CD4-positive, alpha-beta T cell treated with Interleukin-4 for 4 hours (primary cell): ENCODE measurements at regions not wholly inside any gene's neighbourhood (a gene's known extent, or its start where the extent isn't known, plus 50 kb on each side); places are given as distances from the start of the nearest gene placed in this dataset.
"Not testable (repeated sequence)": the region's sequence is repeated elsewhere in the genome, so short reads cannot be mapped to it uniquely, and the experiment has no call there.

Experiments used
- DNase-seq: peaks from one replicate; pipeline ENCODE4 v3.0.0-alpha.2; 2020

DNA sequence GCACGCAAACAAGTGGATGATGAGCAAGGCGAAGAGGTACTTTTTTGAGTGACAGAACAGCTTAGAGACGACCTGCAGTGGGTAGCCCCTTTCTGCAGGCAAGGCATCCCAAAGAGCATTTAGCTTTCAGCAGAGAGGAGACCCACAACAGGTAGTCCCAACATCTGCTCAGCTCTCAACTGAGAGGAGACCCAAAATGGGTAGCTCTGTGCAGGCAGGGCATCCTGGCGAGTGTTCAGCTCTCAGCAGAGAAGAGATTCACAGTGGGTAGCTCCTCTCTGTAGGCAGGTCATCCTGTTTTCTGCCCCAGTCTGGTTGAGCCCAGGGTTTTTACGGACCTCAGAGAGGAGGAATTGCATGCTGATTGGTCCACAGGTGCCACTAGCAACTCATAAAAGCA, 2396.1 kb upstream of the C9orf72 start:
- DNase-seq: no peak

DNA sequence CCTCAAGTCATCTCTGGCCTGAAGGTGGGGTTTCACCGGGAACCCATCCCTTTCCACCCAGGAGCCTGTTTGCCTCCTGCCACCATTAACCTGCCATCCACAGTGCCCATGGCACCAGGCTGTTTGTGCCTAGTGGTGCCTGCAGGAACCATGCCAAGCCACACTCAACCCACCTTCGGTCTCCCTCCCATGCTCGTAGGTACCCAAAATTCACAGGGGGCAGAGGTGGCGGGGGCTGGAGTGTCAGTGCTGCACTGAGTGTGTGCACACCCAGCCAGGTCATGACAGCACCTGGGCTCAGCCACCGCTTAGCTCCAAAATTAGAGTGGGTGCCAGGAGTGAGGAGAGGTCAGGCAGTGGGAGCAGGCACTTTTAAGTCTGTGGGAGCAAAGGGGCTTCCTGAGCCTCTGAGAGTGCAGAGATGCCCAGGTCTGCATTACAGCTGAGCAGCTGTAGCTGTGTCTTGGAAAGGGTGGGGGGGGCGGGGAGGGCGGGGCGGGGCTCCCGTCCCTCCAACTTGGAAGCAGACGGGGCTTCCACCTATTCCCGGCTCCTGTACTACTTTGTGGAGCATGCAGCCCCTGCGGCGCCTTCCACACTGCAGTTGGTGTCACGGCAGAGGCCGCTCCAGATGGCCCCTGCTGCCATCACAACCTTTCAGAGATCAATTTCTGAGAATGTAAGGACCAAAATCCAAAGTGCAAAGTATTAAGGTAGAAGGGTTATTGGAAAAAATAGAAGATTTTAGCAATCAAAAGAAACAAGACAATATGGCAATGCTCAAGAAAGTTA, 2396.8 kb upstream of the C9orf72 start:
- DNase-seq: no peak

GRCh38 chr9:29974197-29974596, 2400.9 kb upstream of the C9orf72 start:
- DNase-seq: no peak

GRCh38 chr9:29976981-29977380, 2403.7 kb upstream of the C9orf72 start:
- DNase-seq: no peak

DNA sequence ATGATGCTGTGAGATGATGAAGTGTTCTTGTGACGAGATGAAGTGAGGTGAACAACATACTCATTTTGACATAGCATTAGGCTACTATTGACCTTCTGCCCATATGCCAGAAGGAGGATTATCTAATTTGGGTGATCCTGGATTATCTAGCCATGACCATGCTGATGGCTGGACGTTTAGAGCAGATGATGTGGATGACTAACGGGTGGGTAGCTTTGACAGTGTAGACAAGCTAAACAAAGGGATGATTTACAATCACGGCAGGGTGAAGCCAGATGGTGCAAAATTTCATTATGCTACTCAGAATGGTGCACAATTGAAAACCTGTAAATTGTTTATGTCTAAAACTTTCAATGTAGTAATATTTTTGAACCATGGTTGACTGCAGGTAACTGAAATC, 2403.4 kb upstream of the ACO1 start:
- no peak for DNase-seq

DNA sequence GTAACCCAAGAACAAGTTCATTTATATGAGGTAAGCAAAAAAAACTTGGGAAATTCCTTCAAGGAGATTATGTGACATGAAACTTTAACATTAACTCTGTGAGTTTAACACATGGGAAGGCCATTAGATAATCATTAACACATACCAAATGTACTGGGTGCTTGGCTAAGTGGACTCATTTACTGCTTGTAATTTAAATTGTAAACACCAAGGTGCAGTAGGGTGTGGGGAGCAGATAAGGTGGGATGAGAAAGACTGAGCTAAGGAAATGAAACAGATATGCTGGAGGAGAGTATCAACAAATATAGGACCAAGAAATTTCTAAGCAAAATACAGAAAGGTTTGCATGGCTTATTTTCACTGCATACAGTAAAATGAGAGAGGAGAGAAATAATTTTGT, 2384.8 kb upstream of the ACO1 start:
- DNase-seq: no peak

GRCh38 chr9:30010691-30011090, 2373.8 kb upstream of the ACO1 start:
- DNase-seq: no peak

- DNase-seq: no peak
These were observed 2371.8 kb upstream of the ACO1 start for GRCh38 chr9:30012622-30013021.

DNA sequence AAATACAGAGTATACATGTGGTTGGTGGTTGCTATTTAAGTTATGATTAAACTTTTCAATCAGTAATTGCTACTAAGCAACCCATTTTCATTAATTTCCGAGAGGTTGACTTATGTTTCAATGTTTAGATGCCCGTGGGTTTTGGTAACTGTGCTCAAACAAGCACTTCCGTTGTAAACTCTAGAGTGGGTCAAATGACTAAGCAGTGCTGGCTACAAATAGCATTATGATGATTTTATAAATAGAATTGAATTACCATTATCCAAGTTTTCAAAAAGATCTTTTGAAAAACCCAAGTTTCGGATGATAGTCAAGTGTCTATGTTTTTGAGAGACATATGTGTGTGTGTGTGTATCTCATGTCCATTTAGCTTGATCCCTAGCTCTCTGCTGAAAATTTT, 2369.4 kb upstream of the ACO1 start:
- DNase-seq: no peak

DNA sequence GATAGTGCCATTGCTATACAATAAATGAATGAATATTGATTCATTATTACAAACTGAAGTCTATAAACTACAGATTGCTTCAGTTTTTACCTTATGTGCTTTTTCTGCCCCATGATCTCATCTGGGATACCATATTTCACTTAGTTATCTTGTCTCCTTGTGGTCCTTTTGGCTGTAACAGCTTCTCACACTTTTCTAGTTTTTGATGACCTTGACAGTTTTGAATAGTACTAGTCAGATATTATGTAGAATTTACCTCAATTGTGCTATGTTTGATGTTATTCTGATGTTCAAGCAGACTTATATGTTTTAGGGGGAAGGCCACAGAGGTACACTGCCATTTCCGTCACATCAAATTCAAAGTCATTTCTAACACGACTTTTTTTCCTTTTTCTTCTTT, 2364.3 kb upstream of the ACO1 start:
- DNase-seq: no peak

DNA sequence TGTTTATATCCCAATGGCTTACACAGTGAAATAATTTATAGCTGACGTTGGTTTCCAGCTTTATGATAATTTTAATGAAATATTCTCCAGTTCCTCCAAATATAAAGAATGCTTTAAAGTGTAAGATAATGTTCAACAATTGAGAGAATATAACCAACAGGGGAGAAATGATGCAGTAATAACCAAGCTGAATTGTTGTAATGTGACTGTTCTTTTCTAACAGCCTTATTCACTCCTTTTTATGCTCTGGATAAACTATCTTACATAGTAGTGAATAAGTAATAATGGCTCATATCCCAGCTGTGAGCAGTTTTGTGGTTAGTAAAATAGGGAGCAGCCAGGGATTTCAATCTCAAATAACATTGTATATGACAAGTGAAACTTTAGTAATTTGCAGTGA, 2348.7 kb upstream of the ACO1 start:
- no peak for DNase-seq

DNA sequence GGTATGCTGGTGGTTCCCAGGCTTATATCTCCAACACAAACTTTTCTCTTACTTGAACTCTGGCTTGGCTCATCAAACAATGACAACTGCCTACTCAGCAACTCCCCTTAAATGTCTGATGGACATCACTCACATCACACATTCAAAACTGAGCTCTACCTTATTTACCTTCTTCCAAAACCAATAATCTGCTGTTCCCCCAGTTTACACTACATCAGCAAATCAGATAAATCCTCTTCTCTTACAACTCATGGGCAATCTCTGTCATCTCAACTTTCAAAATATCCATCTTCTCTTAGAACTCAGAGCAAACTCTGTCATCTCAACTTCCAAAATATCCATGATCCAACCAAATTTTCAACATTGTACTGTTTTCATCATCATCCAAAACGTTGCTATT, 2347.9 kb upstream of the ACO1 start:
- no peak for DNase-seq

DNA sequence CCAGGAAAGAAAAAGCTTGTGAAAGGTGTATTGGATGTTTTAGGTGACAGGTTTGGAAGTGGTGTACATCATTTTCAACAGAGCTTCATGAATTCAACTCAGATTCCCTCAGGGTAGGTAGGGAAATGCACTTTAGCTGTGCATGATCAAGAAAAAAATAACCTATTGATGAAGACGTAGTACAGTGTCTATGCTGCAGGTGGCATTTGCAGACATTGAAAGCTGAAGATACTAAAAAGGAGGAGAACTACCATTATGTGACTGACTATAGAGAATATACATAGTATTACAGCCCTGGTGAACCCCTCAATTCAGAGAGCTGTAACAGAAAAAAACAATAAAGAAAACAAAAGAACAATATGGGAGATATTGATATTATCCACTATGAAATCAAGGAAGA, 2344.7 kb upstream of the ACO1 start:
- no peak for DNase-seq

GRCh38 chr9:30048396-30048795, 2336.0 kb upstream of the ACO1 start:
- DNase-seq: no peak

- no peak for DNase-seq
These were observed 2326.0 kb upstream of the ACO1 start for GRCh38 chr9:30058463-30058862.

DNA sequence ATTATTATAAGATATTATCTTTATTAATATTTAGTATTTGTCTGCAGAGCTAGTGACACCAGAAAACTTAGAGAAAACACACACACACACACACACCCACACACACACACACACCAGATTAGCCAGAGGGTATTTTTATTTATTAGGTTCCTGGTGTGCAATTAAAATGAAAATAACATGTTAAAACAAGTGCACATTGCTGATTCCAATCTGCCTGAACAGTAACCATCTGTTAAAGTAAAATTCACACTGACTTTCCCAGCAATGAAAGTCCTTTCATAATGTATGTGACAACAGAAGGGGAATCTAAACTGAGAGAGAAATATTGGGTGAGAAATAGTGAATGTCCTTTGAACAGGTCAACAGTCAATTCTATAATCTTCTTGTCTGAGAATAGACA, 2323.5 kb upstream of the ACO1 start:
- DNase-seq: no peak

- no peak for DNase-seq
These were observed 2318.6 kb upstream of the ACO1 start for GRCh38 chr9:30065888-30066287.

GRCh38 chr9:30069236-30069635, 2315.2 kb upstream of the ACO1 start:
- DNase-seq: not testable (repeated sequence)

DNA sequence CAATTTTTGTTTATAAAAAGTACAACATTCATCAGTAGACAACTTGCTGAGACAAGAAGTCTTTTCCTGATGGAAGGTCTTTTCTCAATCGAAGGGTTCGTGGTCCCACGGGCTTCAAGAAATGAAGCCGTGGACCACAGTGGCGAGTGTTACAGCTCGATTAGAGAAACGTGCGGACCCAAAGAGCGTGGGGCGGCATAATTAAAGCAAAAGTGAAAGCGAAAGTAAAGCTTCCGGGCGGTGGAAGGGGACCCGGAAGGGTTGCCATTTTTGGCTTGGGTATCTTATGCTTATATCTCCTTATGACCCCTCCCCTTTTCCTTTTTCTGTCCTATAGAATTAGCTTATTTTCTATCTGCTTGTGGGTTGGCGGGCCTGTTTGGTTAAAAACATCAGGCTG, 2309.4 kb upstream of the ACO1 start:
- DNase-seq: no peak

DNA sequence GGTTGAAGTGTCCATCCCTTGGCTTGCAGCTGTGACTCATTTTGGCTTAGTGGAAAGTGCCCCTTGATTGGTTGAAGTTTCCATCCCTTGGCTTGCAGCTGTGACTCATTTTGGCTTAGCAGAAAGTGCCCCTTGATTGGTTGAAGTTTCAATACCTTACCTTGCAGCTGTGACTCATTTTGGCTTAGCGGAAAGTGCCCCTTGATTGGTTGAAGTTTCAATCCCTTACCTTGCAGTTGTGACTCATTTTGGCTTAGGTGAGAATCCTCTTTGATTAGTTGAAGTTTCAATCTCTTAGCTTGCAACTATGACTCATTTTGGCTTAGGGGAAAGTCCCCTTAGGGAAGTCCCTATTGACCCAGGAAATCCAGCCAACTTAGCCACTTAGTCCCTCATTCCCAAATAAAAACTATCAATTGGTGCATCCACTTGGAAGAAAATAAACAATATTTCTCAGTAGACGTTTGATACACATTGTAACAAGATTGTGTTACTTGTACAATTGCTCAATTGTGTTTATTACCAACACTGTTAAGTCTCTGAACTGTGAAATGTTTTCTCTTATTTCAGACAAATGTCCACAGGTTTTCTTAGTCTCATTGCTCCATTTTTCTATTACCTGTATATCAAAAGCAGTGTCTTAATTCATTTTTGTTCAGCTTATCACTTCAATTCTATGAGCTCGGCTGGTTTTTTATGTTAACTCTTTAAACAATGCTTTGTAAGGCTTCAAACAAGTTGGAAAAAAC, 2308.8 kb upstream of the ACO1 start:
- DNase-seq: peak; percentile 55

DNA sequence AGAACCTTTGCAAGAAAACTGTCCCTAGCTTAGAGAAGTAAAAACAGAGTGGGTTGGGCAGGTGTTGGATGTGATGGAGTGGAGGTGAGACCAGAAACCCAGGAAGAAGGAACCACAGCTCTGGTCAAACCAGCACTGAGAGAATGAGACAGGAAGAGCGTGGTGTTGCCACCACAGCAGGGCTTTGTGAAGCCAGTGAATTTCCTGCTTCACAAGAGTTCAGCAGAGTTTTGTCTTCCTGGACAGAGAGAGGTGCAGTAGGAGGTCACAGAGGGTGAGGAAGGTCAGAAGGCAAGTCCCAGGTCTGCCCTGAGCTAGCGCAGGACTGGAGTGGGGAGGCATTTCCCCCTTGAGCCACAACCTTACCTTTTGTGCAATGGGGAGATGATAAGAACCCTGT, 2306.2 kb upstream of the ACO1 start:
- DNase-seq: no peak

GRCh38 chr9:30089428-30089827, 2295.0 kb upstream of the ACO1 start:
- DNase-seq: no peak

GRCh38 chr9:30103647-30104394, 2280.6 kb upstream of the ACO1 start:
- DNase-seq: no peak

DNA sequence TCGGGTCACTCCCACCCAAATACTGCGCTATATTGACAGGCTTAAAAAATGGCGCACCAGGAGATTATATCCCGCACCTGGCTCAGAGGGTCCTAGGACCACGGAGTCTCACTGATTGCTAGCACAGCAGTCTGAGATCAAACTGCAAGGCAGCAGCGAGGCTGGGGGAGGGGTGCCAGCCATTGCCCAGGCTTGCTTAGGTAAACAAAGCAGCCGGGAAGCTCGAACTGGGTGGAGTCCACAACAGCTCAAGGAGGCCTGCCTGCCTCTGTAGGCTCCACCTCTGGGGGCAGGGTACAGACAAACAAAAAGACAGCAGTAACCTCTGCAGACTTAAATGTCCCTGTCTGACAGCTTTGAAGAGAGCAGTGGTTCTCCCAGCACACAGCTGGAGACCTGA, 2277.3 kb upstream of the ACO1 start:
- DNase-seq: not testable (repeated sequence)
